ENCODE measurements at regions not wholly inside any gene's neighbourhood (a gene's known extent, or its start where the extent isn't known, plus 50 kb on each side); places are given as distances from the start of the nearest gene placed in this dataset.

- TF ChIP-seq POLR2A (IDR thresholded peaks at IDR 0.05) (no peak), CTCF (IDR thresholded peaks at IDR 0.05) (no peak)
- no peak overlapping the region for H3K27ac ChIP-seq
- 78 to 91% methylated on average over 2 of the region's 2 CpGs for WGBS, 2 donors
- peaks cover 5% of the 10 kb centered on the region in 2 donors for H3K4me1 ChIP-seq
- H3K9me3 ChIP-seq, result no peaks in the 10 kb centered on the region
- no peak overlapping the region for H3K4me3 ChIP-seq (replicated peaks in 1 of 3)
- DNase-seq, result no peak
- H3K27me3 ChIP-seq, result no peaks in the 10 kb centered on the region
- no peaks in the 10 kb centered on the region for H3K36me3 ChIP-seq
- intact Hi-C loops (cut with DNase I), result no loop called here
Measured at GRCh38 chr18:28855989-28856388, 679.1 kb upstream of the CDH2 start.

GRCh38 chr18:28855524-28855923 is 678.6 kb upstream of the CDH2 start:
- H3K4me1 ChIP-seq, result peaks cover 5% of the 10 kb centered on the region in 2 donors
- H3K36me3 ChIP-seq, result no peaks in the 10 kb centered on the region
- TF ChIP-seq CTCF (IDR thresholded peaks at IDR 0.05) (no peak), POLR2A (IDR thresholded peaks at IDR 0.05) (no peak)
- H3K27ac ChIP-seq, result no peak overlapping the region
- no peak for DNase-seq
- no peaks in the 10 kb centered on the region for H3K27me3 ChIP-seq
- intact Hi-C loops (cut with DNase I), result no loop called here
- no peak overlapping the region for H3K4me3 ChIP-seq (replicated peaks in 1 of 3)
- no peaks in the 10 kb centered on the region for H3K9me3 ChIP-seq
- 18 to 55% methylated on average over 1 of the region's 1 CpG for WGBS, 2 donors

GRCh38 chr18:28854964-28855363 is 678.0 kb upstream of the CDH2 start:
- no peaks in the 10 kb centered on the region for H3K27me3 ChIP-seq
- no peak for DNase-seq
- peaks cover 5% of the 10 kb centered on the region in 2 donors for H3K4me1 ChIP-seq
- 71 to 79% methylated on average over 1 of the region's 1 CpG for WGBS, 2 donors
- intact Hi-C loops (cut with DNase I), result no loop called here
- no peaks in the 10 kb centered on the region for H3K9me3 ChIP-seq
- no peak overlapping the region for H3K27ac ChIP-seq
- TF ChIP-seq CTCF (IDR thresholded peaks at IDR 0.05), result no peak
- no peak for TF ChIP-seq POLR2A (IDR thresholded peaks at IDR 0.05)
- H3K36me3 ChIP-seq, result no peaks in the 10 kb centered on the region
- no peak overlapping the region for H3K4me3 ChIP-seq (replicated peaks in 1 of 3)

- intact Hi-C loops (cut with DNase I), result no loop called here
- no peaks in the 10 kb centered on the region for H3K4me1 ChIP-seq
- no peak for DNase-seq
- H3K4me3 ChIP-seq (replicated peaks in 1 of 3), result no peak overlapping the region
- no peaks in the 10 kb centered on the region for H3K9me3 ChIP-seq
- TF ChIP-seq POLR2A (IDR thresholded peaks at IDR 0.05) (no peak), CTCF (IDR thresholded peaks at IDR 0.05) (no peak)
- no peaks in the 10 kb centered on the region for H3K36me3 ChIP-seq
- no peaks in the 10 kb centered on the region for H3K27me3 ChIP-seq
- H3K27ac ChIP-seq, result no peak overlapping the region
- WGBS, 2 donors, result 69 to 74% methylated on average over 3 of the region's 3 CpGs
Measured at GRCh38 chr18:28846958-28847357, 670.0 kb upstream of the CDH2 start.

GRCh38 chr18:28837100-28837499 is 660.2 kb upstream of the CDH2 start:
- Histone ChIP-seq H3K27ac (no peak overlapping the region), H3K4me1 (no peaks in the 10 kb centered on the region), H3K4me3 (replicated peaks in 1 of 3) (no peak overlapping the region), H3K9me3 (no peaks in the 10 kb centered on the region), H3K36me3 (no peaks in the 10 kb centered on the region), H3K27me3 (no peaks in the 10 kb centered on the region)
- no peak for DNase-seq
- intact Hi-C loops (cut with DNase I), result no loop called here
- no peak for TF ChIP-seq CTCF (IDR thresholded peaks at IDR 0.05)
- no peak for TF ChIP-seq POLR2A (IDR thresholded peaks at IDR 0.05)
- WGBS, 2 donors, result 77 to 88% methylated on average over 2 of the region's 2 CpGs
